OCI-LY3 (cell line): ENCODE measurements at regions not wholly inside any gene's neighbourhood (a gene's known extent, or its start where the extent isn't known, plus 50 kb on each side); places are given as distances from the start of the nearest gene placed in this dataset.

Experiments used
- CTCF ChIP-seq: fragments of 200-600, 300-600 bp; sonication (generic); IDR thresholded peaks from 2 replicates; pipeline ENCODE4 v1.5.1; 2014; ENCODE audit warnings: antibody characterized with exemption, low read length, low read depth
- EZH2phosphoT487 ChIP-seq: fragments of 200-600 bp; shearing (Covaris generic); IDR thresholded peaks from 2 replicates; pipeline ENCODE4 v1.6.1; 2018; ENCODE audit warnings: antibody characterized with exemption, mixed run types, low read depth

DNA sequence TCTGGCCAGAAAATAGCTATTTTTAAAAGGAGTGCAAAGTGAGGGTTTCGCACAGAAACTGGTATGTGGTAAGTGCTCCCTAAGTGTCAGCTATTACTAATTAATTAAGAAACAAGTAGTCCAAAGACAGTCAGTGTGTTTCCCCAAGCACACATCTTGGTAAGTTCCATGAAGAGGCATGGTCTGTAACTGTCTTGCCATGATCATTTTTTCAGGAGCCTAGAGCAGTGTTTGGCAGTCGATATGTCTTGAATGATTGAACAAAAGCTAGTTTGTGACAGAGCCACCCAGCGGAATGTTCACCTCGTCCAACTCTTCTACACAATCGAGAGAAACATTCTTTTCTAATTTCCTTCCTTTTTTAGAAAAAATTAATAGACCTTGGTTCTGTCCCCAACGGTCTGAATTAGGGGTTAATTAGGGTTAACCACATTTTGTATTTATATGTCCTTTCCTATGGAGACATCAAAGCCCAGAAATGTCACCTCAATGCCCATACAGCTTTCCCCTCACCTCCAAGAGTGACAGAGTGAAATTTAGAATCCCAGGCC is 57.6 kb upstream of the FTH1 start:
- TF ChIP-seq CTCF (no peak), EZH2phosphoT487 (no peak)
